GM23248 (cell line): ENCODE measurements at regions not wholly inside any gene's neighbourhood (a gene's known extent, or its start where the extent isn't known, plus 50 kb on each side); places are given as distances from the start of the nearest gene placed in this dataset.

Experiments used
- DNase-seq: peaks from one replicate; pipeline ENCODE4 v3.0.0-alpha.2; 2015
- H2AFZ ChIP-seq: fragments of 200-600 bp; sonication (generic); 2 replicates; pipeline ENCODE4 v1.6.1; 2016; ENCODE audit warnings: antibody characterized with exemption
- H3F3A ChIP-seq: fragments of 200-600 bp; sonication (generic); 2 replicates; pipeline ENCODE4 v1.6.1; 2016; ENCODE audit warnings: mild to moderate bottlenecking, antibody characterized with exemption, mixed run types; ENCODE audit not compliant: insufficient read depth
- H3K27ac ChIP-seq: fragments of 200-600 bp; sonication (generic); 2 replicates; pipeline ENCODE4 v1.5.1; 2016; ENCODE audit warnings: mild to moderate bottlenecking
- H3K27me3 ChIP-seq: fragments of 200-600 bp; sonication (generic); replicated peaks from 2 replicates; pipeline ENCODE4 v1.6.1; 2016; ENCODE audit warnings: mild to moderate bottlenecking; ENCODE audit not compliant: insufficient read depth
- H3K36me3 ChIP-seq: fragments of 200-600 bp; sonication (generic); 2 replicates; pipeline ENCODE4 v1.6.1; 2016; ENCODE audit warnings: low read depth, mild to moderate bottlenecking
- H3K4me1 ChIP-seq: fragments of 200-600 bp; sonication (generic); 2 replicates; pipeline ENCODE4 v1.6.1; 2016; ENCODE audit warnings: mild to moderate bottlenecking; ENCODE audit not compliant: insufficient read depth
- H3K4me2 ChIP-seq: fragments of 200-600 bp; sonication (generic); one replicate; pipeline ENCODE4 v1.6.1; 2016; ENCODE audit warnings: mild to moderate bottlenecking; ENCODE audit not compliant: unreplicated experiment
- H3K4me3 ChIP-seq: fragments of 200-600 bp; sonication (generic); 2 replicates; pipeline ENCODE4 v1.5.1; 2016; ENCODE audit warnings: mild to moderate bottlenecking
- H3K79me2 ChIP-seq: fragments of 200-600 bp; sonication (generic); 2 replicates; pipeline ENCODE4 v1.6.1; 2016; ENCODE audit warnings: mild to moderate bottlenecking; ENCODE audit not compliant: insufficient read depth
- H3K9ac ChIP-seq: fragments of 200-600 bp; sonication (generic); 2 replicates; pipeline ENCODE4 v1.6.1; 2016; ENCODE audit warnings: mild to moderate bottlenecking
- H3K9me2 ChIP-seq: fragments of 200-600 bp; sonication (generic); 2 replicates; pipeline ENCODE4 v1.6.1; 2016; ENCODE audit warnings: mixed run types, mild to moderate bottlenecking, moderate library complexity; ENCODE audit not compliant: insufficient read depth
- H3K9me3 ChIP-seq: fragments of 200-600 bp; sonication (generic); one replicate; pipeline ENCODE4 v1.6.1; 2017; ENCODE audit warnings: low read depth
- H4K20me1 ChIP-seq: fragments of 200-600 bp; sonication (generic); 2 replicates; pipeline ENCODE4 v1.6.0; 2016; ENCODE audit not compliant: insufficient read depth
- EZH2 ChIP-seq: fragments of 200-600 bp; sonication (generic); IDR thresholded peaks from 2 replicates; pipeline ENCODE4 v1.6.1; 2018; ENCODE audit warnings: antibody characterized with exemption, mild to moderate bottlenecking; ENCODE audit not compliant: insufficient read depth, poor library complexity, severe bottlenecking
- EZH2phosphoT487 ChIP-seq: fragments of 200-600 bp; sonication (generic); IDR thresholded peaks from 2 replicates; pipeline ENCODE4 v1.6.1; 2018; ENCODE audit warnings: antibody characterized with exemption, moderate library complexity, mild to moderate bottlenecking, low read depth; ENCODE audit not compliant: insufficient read depth
- WGBS, 2 experiments: methylation state at CpG; one replicate each; pipeline ENCODE4 v1.1.6; 2015 to 2017; ENCODE audit warnings: low lambda C conversion rate in 2 of 2, low coverage in 1 of 2; ENCODE audit errors: missing lambda C conversion rate in 2 of 2; 5-methylcytosine and 5-hydroxymethylcytosine counted together
- in situ Hi-C: fragments of 300-500 bp; cut with MboI; formaldehyde crosslinking; loops from 2 replicates; pipeline ENCODE4 v1.15.0; 2020

DNA sequence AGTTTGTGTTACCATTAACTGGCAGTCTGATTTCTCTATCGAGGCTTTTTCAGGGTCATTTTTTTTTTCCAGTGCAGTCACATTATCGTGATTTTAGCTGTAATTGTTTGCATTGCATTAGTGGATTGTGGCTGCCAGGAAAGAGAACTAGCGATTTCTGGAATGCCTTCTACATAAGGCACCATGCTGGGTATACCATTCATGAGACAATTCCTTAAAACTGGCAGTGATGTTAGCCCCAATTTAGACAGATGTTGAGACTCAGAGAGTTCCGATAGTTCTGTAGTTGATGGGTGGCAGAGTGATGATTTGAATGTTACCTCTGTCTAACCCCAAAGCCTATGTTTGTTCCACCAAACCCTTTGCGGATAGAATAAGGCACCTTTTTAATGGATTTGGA, 175.4 kb upstream of the TENM3 start:
- Histone ChIP-seq H3K9ac (no peak overlapping the region), H3K79me2 (no peaks in the 10 kb centered on the region), H3K27ac (no peak overlapping the region), H4K20me1 (no peaks in the 10 kb centered on the region), H3K4me2 (no peak overlapping the region), H3K4me3 (no peak overlapping the region), H3K9me3 (no peaks in the 10 kb centered on the region), H3F3A (no peaks in the 10 kb centered on the region), H3K27me3 (no peaks in the 10 kb centered on the region), H2AFZ (no peak overlapping the region), H3K9me2 (no peaks in the 10 kb centered on the region), H3K4me1 (no peaks in the 10 kb centered on the region), H3K36me3 (no peaks in the 10 kb centered on the region)
- WGBS, 2 experiments = 6 to 9% methylated on average over 5 of the region's 5 CpGs
- no peak for DNase-seq
- TF ChIP-seq EZH2 (no peak), EZH2phosphoT487 (no peak)
- in situ Hi-C loops = no loop called here

DNA sequence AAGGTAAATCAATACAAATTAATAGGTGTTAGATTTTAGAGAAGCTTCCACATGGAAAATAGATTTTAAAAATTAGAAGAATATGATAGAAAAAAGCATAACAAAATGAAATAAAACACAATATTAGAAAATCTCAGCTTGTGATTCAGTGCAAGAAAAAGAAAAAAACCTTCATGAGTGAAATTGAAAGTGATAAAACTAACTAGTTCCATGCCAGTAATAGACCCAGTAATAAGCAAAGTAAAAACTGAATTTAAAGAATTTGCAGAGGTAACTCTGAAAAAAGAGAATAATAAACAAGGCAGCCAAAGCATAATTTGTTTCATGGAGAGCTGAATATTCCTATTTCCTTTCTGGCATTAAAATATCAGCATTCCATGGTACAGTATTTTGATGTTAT, 174.3 kb upstream of the TENM3 start:
- Histone ChIP-seq H3K9ac (no peak overlapping the region), H3K79me2 (no peaks in the 10 kb centered on the region), H3K4me1 (no peaks in the 10 kb centered on the region), H4K20me1 (no peaks in the 10 kb centered on the region), H3K27ac (no peak overlapping the region), H3K4me3 (no peak overlapping the region), H3K27me3 (no peaks in the 10 kb centered on the region), H3K4me2 (no peak overlapping the region), H3K9me3 (no peaks in the 10 kb centered on the region), H3K36me3 (no peaks in the 10 kb centered on the region), H3F3A (no peaks in the 10 kb centered on the region), H2AFZ (no peak overlapping the region), H3K9me2 (no peaks in the 10 kb centered on the region)
- no peak for TF ChIP-seq EZH2phosphoT487
- TF ChIP-seq EZH2 = no peak
- DNase-seq = no peak
- in situ Hi-C loops = no loop called here

DNA sequence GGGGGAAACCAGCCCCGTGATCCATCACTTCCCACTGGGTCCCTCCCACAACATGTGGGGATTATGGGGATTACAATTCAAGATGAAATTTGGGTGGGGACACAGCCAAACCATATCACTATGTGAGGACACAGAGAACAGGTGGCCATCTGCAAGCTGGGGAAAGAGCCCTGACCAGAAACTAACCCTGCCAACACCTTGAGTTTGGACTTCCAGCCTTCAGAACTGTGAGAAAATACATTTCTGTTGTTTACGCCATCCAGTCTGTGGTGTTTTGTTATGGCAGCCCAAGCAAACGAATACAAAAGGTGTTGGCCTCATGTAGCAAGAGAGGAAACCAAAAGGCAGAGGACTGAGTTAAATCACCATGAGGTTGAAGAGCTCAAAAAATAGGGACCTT, 169.9 kb upstream of the TENM3 start:
- 17 to 21% methylated on average over 3 of the region's 3 CpGs for WGBS, 2 experiments
- H2AFZ ChIP-seq = no peak overlapping the region
- no peak for DNase-seq
- TF ChIP-seq EZH2 (no peak), EZH2phosphoT487 (no peak)
- H3K9me2 ChIP-seq = no peaks in the 10 kb centered on the region
- no peaks in the 10 kb centered on the region for H3F3A ChIP-seq
- H3K4me1 ChIP-seq = no peaks in the 10 kb centered on the region
- H3K4me2 ChIP-seq = no peak overlapping the region
- no peaks in the 10 kb centered on the region for H3K9me3 ChIP-seq
- no peaks in the 10 kb centered on the region for H4K20me1 ChIP-seq
- no peak overlapping the region for H3K27ac ChIP-seq
- in situ Hi-C loops = no loop called here
- no peak overlapping the region for H3K9ac ChIP-seq
- H3K36me3 ChIP-seq = no peaks in the 10 kb centered on the region
- H3K27me3 ChIP-seq = no peaks in the 10 kb centered on the region
- H3K4me3 ChIP-seq = no peak overlapping the region
- no peaks in the 10 kb centered on the region for H3K79me2 ChIP-seq

DNA sequence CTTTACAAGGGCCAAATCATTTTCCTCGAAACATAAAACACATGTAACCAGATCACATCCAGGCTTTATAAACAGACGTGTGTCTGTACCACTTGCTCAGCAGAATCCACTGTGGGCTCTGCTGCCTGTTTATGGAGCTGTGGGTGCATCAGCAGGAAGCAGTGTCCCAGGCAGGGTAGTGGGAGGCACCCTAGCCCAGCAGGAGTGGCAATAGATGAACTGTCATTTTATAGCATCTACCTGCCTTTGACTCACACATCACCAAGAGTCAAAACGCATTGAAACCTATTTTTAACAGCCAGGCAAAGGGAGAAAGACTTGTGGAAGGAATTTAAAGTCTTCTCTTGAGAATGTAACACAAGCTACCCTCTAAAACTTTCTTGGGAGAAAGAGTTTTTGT, 169.1 kb upstream of the TENM3 start:
- H2AFZ ChIP-seq = no peak overlapping the region
- no peak overlapping the region for H3K4me3 ChIP-seq
- H3K9ac ChIP-seq = no peak overlapping the region
- H3K79me2 ChIP-seq = no peaks in the 10 kb centered on the region
- DNase-seq = no peak
- H3K9me3 ChIP-seq = no peaks in the 10 kb centered on the region
- in situ Hi-C loops = no loop called here
- H4K20me1 ChIP-seq = no peaks in the 10 kb centered on the region
- no peaks in the 10 kb centered on the region for H3F3A ChIP-seq
- H3K4me1 ChIP-seq = no peaks in the 10 kb centered on the region
- no peak overlapping the region for H3K4me2 ChIP-seq
- TF ChIP-seq EZH2 (no peak), EZH2phosphoT487 (no peak)
- no peaks in the 10 kb centered on the region for H3K9me2 ChIP-seq
- 4 to 8% methylated on average over 3 of the region's 3 CpGs for WGBS, 2 experiments
- H3K27me3 ChIP-seq = no peaks in the 10 kb centered on the region
- H3K36me3 ChIP-seq = no peaks in the 10 kb centered on the region
- H3K27ac ChIP-seq = no peak overlapping the region

DNA sequence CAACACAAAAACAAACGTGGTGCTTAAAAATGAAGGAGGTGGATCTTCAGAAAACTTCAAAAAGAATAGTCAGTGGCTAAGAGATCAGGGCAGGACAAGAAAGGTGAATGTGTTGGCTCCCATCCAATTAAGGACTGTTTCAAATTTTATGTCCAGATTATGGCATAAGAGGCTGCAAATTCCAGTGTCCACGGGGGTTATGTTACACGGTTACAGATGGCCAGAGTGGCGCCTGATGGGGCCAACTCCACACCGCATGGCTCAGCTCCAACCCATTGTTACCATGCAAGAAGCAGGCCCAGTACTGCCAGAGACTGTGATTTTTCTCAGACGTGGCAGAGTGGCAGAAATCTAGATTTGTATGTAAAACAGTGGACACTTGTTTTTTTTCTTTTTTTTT, 168.4 kb upstream of the TENM3 start:
- H4K20me1 ChIP-seq = no peaks in the 10 kb centered on the region
- no peaks in the 10 kb centered on the region for H3K9me2 ChIP-seq
- no peak overlapping the region for H3K4me2 ChIP-seq
- H2AFZ ChIP-seq = no peak overlapping the region
- H3K9ac ChIP-seq = no peak overlapping the region
- no peaks in the 10 kb centered on the region for H3F3A ChIP-seq
- H3K79me2 ChIP-seq = no peaks in the 10 kb centered on the region
- no peaks in the 10 kb centered on the region for H3K9me3 ChIP-seq
- in situ Hi-C loops = no loop called here
- H3K27ac ChIP-seq = no peak overlapping the region
- no peaks in the 10 kb centered on the region for H3K4me1 ChIP-seq
- no peaks in the 10 kb centered on the region for H3K27me3 ChIP-seq
- no peak overlapping the region for H3K4me3 ChIP-seq
- WGBS, 2 experiments = 12 to 15% methylated on average over 6 of the region's 6 CpGs
- DNase-seq = no peak
- no peaks in the 10 kb centered on the region for H3K36me3 ChIP-seq
- TF ChIP-seq EZH2phosphoT487 = no peak
- no peak for TF ChIP-seq EZH2
